ENCODE measurements at regions not wholly inside any gene's neighbourhood (a gene's known extent, or its start where the extent isn't known, plus 50 kb on each side); places are given as distances from the start of the nearest gene placed in this dataset.

DNA sequence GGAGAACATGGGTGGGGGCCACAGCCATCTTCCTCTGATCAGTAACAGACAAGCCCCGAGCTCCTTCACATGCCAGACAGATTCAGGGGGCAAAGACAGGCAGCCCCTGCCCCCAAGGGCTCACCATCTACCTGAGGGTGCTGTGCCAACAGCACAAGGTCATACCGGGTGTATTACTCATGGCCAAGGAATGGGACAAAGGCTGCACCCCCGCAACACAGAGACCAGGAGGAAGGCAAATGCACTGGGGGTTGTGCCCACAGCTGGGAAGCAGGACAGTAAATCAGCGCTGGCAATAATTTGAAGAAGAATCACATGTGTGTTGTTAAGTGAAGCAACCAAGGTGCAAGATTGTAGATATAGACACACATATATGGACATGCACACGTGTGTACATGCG is 137.1 kb downstream of the C16orf95 start:
- TF ChIP-seq, protein P1, sequence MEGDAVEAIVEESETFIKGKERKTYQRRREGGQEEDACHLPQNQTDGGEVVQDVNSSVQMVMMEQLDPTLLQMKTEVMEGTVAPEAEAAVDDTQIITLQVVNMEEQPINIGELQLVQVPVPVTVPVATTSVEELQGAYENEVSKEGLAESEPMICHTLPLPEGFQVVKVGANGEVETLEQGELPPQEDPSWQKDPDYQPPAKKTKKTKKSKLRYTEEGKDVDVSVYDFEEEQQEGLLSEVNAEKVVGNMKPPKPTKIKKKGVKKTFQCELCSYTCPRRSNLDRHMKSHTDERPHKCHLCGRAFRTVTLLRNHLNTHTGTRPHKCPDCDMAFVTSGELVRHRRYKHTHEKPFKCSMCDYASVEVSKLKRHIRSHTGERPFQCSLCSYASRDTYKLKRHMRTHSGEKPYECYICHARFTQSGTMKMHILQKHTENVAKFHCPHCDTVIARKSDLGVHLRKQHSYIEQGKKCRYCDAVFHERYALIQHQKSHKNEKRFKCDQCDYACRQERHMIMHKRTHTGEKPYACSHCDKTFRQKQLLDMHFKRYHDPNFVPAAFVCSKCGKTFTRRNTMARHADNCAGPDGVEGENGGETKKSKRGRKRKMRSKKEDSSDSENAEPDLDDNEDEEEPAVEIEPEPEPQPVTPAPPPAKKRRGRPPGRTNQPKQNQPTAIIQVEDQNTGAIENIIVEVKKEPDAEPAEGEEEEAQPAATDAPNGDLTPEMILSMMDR (IDR thresholded peaks at IDR 0.05; ENCODE audit: poor library complexity), result no peak
- no peak for TF ChIP-seq EZH2 (IDR thresholded peaks at IDR 0.05; ENCODE audit: borderline replicate concordance)

Measured in hepatocyte (in vitro differentiated cells).